K562 (cell line): ENCODE measurements at regions not wholly inside any gene's neighbourhood (a gene's known extent, or its start where the extent isn't known, plus 50 kb on each side); places are given as distances from the start of the nearest gene placed in this dataset.

Experiments
- ATAC-seq: fragments of 200-7000 bp; cut with Tn5 transposase; 3 replicates; pipeline ENCODE4 v1.9.1; 2020; ENCODE audit warnings: moderate library complexity
- BruUV-seq: library from RNA; stranded (reverse); fragments of 400-500 nt; replicated peaks from 2 replicates; lab custom pipeline; 2021; lab: Mats Ljungman, UMichigan
- CTCF ChIA-PET: fragments of 300-600 bp; formaldehyde crosslinking; extraction: SDS; loops from one replicate; lab custom pipeline; 2021; ENCODE audit warnings: low intra/inter-chr PET ratio; lab: Yijun Ruan, JAX
- POLR2A ChIA-PET: fragments of 300-600, 350-650 bp; sonication (Branson Sonifier 250); formaldehyde crosslinking; extraction: SDS; loops from one replicate; lab custom pipeline; 2021; ENCODE audit warnings: antibody characterized with exemption, inconsistent platforms; lab: Yijun Ruan, JAX
- DNase-seq, 4 experiments: peaks; one replicate each; pipeline versions ENCODE4 v3.0.0 to v3.0.0-alpha.2; 2011 to 2018; ENCODE audit warnings: low spot score in 3 of 4, mixed read lengths in 3 of 4; ENCODE audit errors: extremely low read depth in 1 of 4
- FAIRE-seq: peaks from 2 replicates; lab custom pipeline; 2011; peaks lifted over from hg19 to GRCh38; lab: Jason Lieb, UNC
- H2AFZ ChIP-seq: 2 replicates; pipeline ENCODE4 v1.6.0; 2011; ENCODE audit warnings: low read depth, low read length, control low read depth, inconsistent platforms
- H3K27ac ChIP-seq: fragments of 200-600 bp; 3 replicates; pipeline ENCODE4 v1.8.0; 2011; ENCODE audit warnings: low read depth, mild to moderate bottlenecking, control low read depth, inconsistent platforms, low read length, moderate library complexity, mixed read lengths; ENCODE audit errors: extremely low read depth
- H3K27me3 ChIP-seq, 2 experiments: fragments of 300-600 bp in 1 of 2; 2 replicates in 1 of 2; 3 replicates in 1 of 2; pipeline versions ENCODE4 v1.6.0 to v1.8.0; 2011; ENCODE audit warnings: inconsistent platforms in 2 of 2, low read length in 2 of 2, mild to moderate bottlenecking in 1 of 2, mixed read lengths in 1 of 2, moderate library complexity in 1 of 2; ENCODE audit not compliant: control insufficient read depth in 2 of 2, insufficient read depth in 2 of 2
- H3K36me3 ChIP-seq: fragments of 300-600 bp; 3 replicates; pipeline ENCODE4 v1.8.0; 2011; ENCODE audit warnings: mild to moderate bottlenecking, low read length, inconsistent platforms; ENCODE audit not compliant: control insufficient read depth, insufficient read depth
- H3K4me1 ChIP-seq, 2 experiments: fragments of 200-600 bp in 1 of 2; replicated peaks in 1 of 2; 2 replicates in 1 of 2; 3 replicates in 1 of 2; pipeline versions ENCODE4 v1.5.1 to v1.8.0; 2011; ENCODE audit warnings: inconsistent platforms in 2 of 2, low read length in 2 of 2, mild to moderate bottlenecking in 1 of 2, mixed read lengths in 1 of 2, moderate library complexity in 1 of 2; ENCODE audit not compliant: control insufficient read depth in 2 of 2, insufficient read depth in 2 of 2
- H3K4me2 ChIP-seq: 2 replicates; pipeline ENCODE4 v1.6.1; 2011; ENCODE audit warnings: low read length, control low read depth, inconsistent platforms, mixed read lengths; ENCODE audit not compliant: insufficient read depth
- H3K4me3 ChIP-seq: fragments of 200-600 bp; sonication (generic), shearing (Covaris generic); 2 replicates; pipeline ENCODE4 v1.5.1; 2016; ENCODE audit warnings: control low read depth, inconsistent platforms
- H3K79me2 ChIP-seq: fragments of 200-600 bp; 3 replicates; pipeline ENCODE4 v1.8.0; 2011; ENCODE audit warnings: low read length, inconsistent platforms; ENCODE audit not compliant: control insufficient read depth, insufficient read depth
- H3K9ac ChIP-seq, 2 experiments: 2 replicates each; pipeline versions ENCODE4 v1.6.0 to v1.6.1; 2011; ENCODE audit warnings: low read depth in 2 of 2, low read length in 2 of 2, control low read depth in 1 of 2, inconsistent platforms in 1 of 2, mild to moderate bottlenecking in 1 of 2, mixed read lengths in 1 of 2; ENCODE audit not compliant: insufficient read depth in 1 of 2
- H3K9me1 ChIP-seq: one replicate; pipeline ENCODE4 v1.6.0; 2011; ENCODE audit warnings: inconsistent platforms, mild to moderate bottlenecking, low read length, moderate library complexity; ENCODE audit not compliant: control insufficient read depth, insufficient read depth
- H3K9me3 ChIP-seq: replicated peaks from 2 replicates; pipeline ENCODE4 v1.5.1; 2011; ENCODE audit warnings: low read depth, low read length, inconsistent platforms; ENCODE audit not compliant: control insufficient read depth, insufficient read depth
- H4K20me1 ChIP-seq: replicated peaks from 2 replicates; pipeline ENCODE4 v1.6.1; 2011; ENCODE audit warnings: low read length, inconsistent platforms, mixed read lengths; ENCODE audit not compliant: control insufficient read depth, insufficient read depth
- ARHGAP35 ChIP-seq: fragments of 450-650 bp; IDR thresholded peaks from 2 replicates; pipeline ENCODE4 v1.6.1; 2018; ENCODE audit not compliant: partially characterized antibody
- ASH1L ChIP-seq: fragments of 450-650 bp; IDR thresholded peaks from 2 replicates; pipeline ENCODE4 v1.6.1; 2018; ENCODE audit warnings: borderline replicate concordance, mild to moderate bottlenecking, low read depth; ENCODE audit not compliant: partially characterized antibody
- CBX1 ChIP-seq: sonication (generic); IDR thresholded peaks from 2 replicates; pipeline ENCODE4 v1.6.1; 2016; ENCODE audit warnings: antibody characterized with exemption, low read depth, mild to moderate bottlenecking
- HNRNPH1 ChIP-seq: fragments of 200-400 bp; formaldehyde crosslinking; optimal IDR thresholded peaks from 2 replicates; pipeline ENCODE3; 2017; ENCODE audit warnings: low read depth, mild to moderate bottlenecking, low read length, moderate library complexity
- HNRNPK ChIP-seq: fragments of 200-400 bp; formaldehyde crosslinking; IDR thresholded peaks from one replicate; pipeline ENCODE4 v1.6.1; 2018; ENCODE audit warnings: mild to moderate bottlenecking, low read depth, low read length; ENCODE audit not compliant: poor library complexity, severe bottlenecking
- KAT8 ChIP-seq: fragments of 450-650 bp; IDR thresholded peaks from 2 replicates; pipeline ENCODE4 v1.6.1; 2016; ENCODE audit warnings: low read depth, mild to moderate bottlenecking
- MED1 ChIP-seq: sonication (generic); formaldehyde crosslinking; IDR thresholded peaks from 2 replicates; pipeline ENCODE4 v1.8.1; 2023; ENCODE audit warnings: missing genetic modification reagents, borderline replicate concordance
- NR0B1 ChIP-seq: fragments of 450-650 bp; IDR thresholded peaks from one replicate; pipeline ENCODE4 v1.6.1; 2018; ENCODE audit warnings: mild to moderate bottlenecking, moderate library complexity; ENCODE audit not compliant: partially characterized antibody
- POLR3G ChIP-seq: IDR thresholded peaks from 2 replicates; pipeline ENCODE4 v1.6.1; 2011; ENCODE audit not compliant: insufficient read length, insufficient replicate concordance; ENCODE audit errors: extremely low read depth
- PTTG1 ChIP-seq: fragments of 450-650 bp; IDR thresholded peaks from 2 replicates; pipeline ENCODE4 v1.6.1; 2016; ENCODE audit warnings: low read depth, mild to moderate bottlenecking, missing genetic modification characterization, missing compliant biosample characterization
- SIN3A ChIP-seq, 2 experiments: fragments of 150-350 bp in 1 of 2; IDR thresholded peaks; 2 replicates each; pipeline ENCODE4 v1.6.1; 2011 to 2016; ENCODE audit warnings: borderline replicate concordance in 2 of 2, low read depth in 2 of 2, low read length in 2 of 2, mild to moderate bottlenecking in 2 of 2, moderate library complexity in 2 of 2; ENCODE audit not compliant: control insufficient read depth in 1 of 2
- SIRT6 ChIP-seq: IDR thresholded peaks from one replicate; pipeline ENCODE4 v1.6.1; 2012; ENCODE audit warnings: low read depth, mild to moderate bottlenecking, control low read depth, inconsistent platforms, low read length, moderate library complexity
- ZFP30 ChIP-seq: fragments of 250-450 bp; sonication (Bioruptor Pico); IDR thresholded peaks from 2 replicates; pipeline ENCODE4 v1.8.0; 2022; ENCODE audit warnings: moderate library complexity, mild to moderate bottlenecking, inconsistent platforms, borderline replicate concordance
- WGBS: fragments of 100-300 bp; shearing (Covaris generic); methylation state at CpG from one replicate; pipeline ENCODE4 v1.1.6; 2016; ENCODE audit warnings: low coverage, mixed read lengths; ENCODE audit not compliant: insufficient coverage; ENCODE audit errors: missing lambda C conversion rate; 5-methylcytosine and 5-hydroxymethylcytosine counted together
- in situ Hi-C: fragments of 300-500 bp; cut with MboI; formaldehyde crosslinking; loops from 4 replicates; pipeline ENCODE4 v1.15.0; 2018; ENCODE audit warnings: inconsistent platforms, mixed read lengths
- intact Hi-C: fragments of 100-400 bp; cut with micrococcal nuclease; formaldehyde crosslinking; loops from 2 replicates; pipeline ENCODE4 v1.14.2; 2022
- TF ChIP-seq, protein P1 (sequence below): sonication (generic); formaldehyde crosslinking; IDR thresholded peaks from 2 replicates; pipeline ENCODE4 v1.8.1; 2022; ENCODE audit warnings: missing genetic modification reagents

- no peak overlapping the region for H3K27ac ChIP-seq
- no peak for FAIRE-seq
- WGBS = 5% methylated on average over 3 of the region's 3 CpGs
- no peak for ATAC-seq
- in situ Hi-C loops (no loop called here), intact Hi-C loops (no loop called here)
- no TSS peak for BruUV-seq
- no peaks in the 10 kb centered on the region for H3K79me2 ChIP-seq
- TF ChIP-seq SIN3A (IDR thresholded peaks at IDR 0.05; ENCODE audit: borderline replicate concordance in 2 of 2, control insufficient read depth in 1 of 2, low read depth in 2 of 2, low read length in 2 of 2) (no peak), PTTG1 (tag) (no peak), SIRT6 (no peak), NR0B1 (no peak), MED1 (CRISPR knock-in tag) (no peak), ZFP30 (CRISPR knock-in tag) (no peak), HNRNPK (no peak), ASH1L (no peak), ARHGAP35 (no peak), POLR3G (no peak), KAT8 (no peak), HNRNPH1 (no peak), CBX1 (no peak)
- TF ChIP-seq, protein P1, sequence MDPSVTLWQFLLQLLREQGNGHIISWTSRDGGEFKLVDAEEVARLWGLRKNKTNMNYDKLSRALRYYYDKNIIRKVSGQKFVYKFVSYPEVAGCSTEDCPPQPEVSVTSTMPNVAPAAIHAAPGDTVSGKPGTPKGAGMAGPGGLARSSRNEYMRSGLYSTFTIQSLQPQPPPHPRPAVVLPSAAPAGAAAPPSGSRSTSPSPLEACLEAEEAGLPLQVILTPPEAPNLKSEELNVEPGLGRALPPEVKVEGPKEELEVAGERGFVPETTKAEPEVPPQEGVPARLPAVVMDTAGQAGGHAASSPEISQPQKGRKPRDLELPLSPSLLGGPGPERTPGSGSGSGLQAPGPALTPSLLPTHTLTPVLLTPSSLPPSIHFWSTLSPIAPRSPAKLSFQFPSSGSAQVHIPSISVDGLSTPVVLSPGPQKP (CRISPR knock-in tag) = no peak
- no peaks in the 10 kb centered on the region for H3K9me1 ChIP-seq
- no peak overlapping the region for H3K4me2 ChIP-seq
- POLR2A ChIA-PET = no interaction called here
- no peak overlapping the region for H2AFZ ChIP-seq
- H3K36me3 ChIP-seq = no peaks in the 10 kb centered on the region
- no peaks in the 10 kb centered on the region for H4K20me1 ChIP-seq
- H3K9me3 ChIP-seq = no peaks in the 10 kb centered on the region
- H3K4me3 ChIP-seq = no peak overlapping the region
- no peak overlapping the region for H3K9ac ChIP-seq
- H3K4me1 ChIP-seq = no peaks in the 10 kb centered on the region
- DNase-seq = no peak
- CTCF ChIA-PET = no interaction called here
- no peaks in the 10 kb centered on the region for H3K27me3 ChIP-seq
These were observed 357.0 kb downstream of the SQOR start for GRCh38 chr15:45991863-45992262.
